Stomach (tissue), 8 donors: ENCODE measurements at regions not wholly inside any gene's neighbourhood (a gene's known extent, or its start where the extent isn't known, plus 50 kb on each side); places are given as distances from the start of the nearest gene placed in this dataset.

Experiments used
- DNase-seq, 2 donors: peaks; one replicate each; pipeline versions ENCODE4 v3.0.0 to v3.0.0-alpha.2; 2013 to 2019
- H3K27ac ChIP-seq, 5 donors: fragments of 200-600 bp in 4 of 5; sonication (generic) in 4 of 5; one replicate each; pipeline ENCODE4 v1.5.1; 2013 to 2019; ENCODE audit warnings: mild to moderate bottlenecking in 1 of 5, moderate library complexity in 1 of 5
- H3K27me3 ChIP-seq, 3 donors: fragments of 200-600 bp; sonication (generic); one replicate each; pipeline ENCODE4 v1.5.1; 2017 to 2019; ENCODE audit warnings: mixed run types in 1 of 3
- H3K36me3 ChIP-seq, 4 donors: fragments of 200-600 bp; sonication (generic); 1 replicate in 3 of 4; 2 replicates in 1 of 4; pipeline ENCODE4 v1.5.1; 2016 to 2019
- H3K4me1 ChIP-seq, 4 donors: fragments of 200-600 bp; sonication (generic); one replicate each; pipeline ENCODE4 v1.5.1; 2016 to 2019
- H3K4me3 ChIP-seq, 4 donors: fragments of 200-600 bp; sonication (generic) in 3 of 4; one replicate each; pipeline ENCODE4 v1.5.1; 2016 to 2019; ENCODE audit warnings: mild to moderate bottlenecking in 1 of 4
- H3K9me3 ChIP-seq, 4 donors: fragments of 200-600 bp; sonication (generic); one replicate each; pipeline ENCODE4 v1.5.1; 2016 to 2019
- EP300 ChIP-seq: sonication (generic); formaldehyde crosslinking; IDR thresholded peaks from one replicate; pipeline ENCODE4 v1.6.1; 2017; ENCODE audit warnings: antibody characterized with exemption
- POLR2A ChIP-seq, 4 donors: fragments of 450-650 bp; IDR thresholded peaks; one replicate each; pipeline ENCODE4 v1.6.1; 2016; ENCODE audit warnings: antibody characterized with exemption in 4 of 4, control low read depth in 2 of 4, mild to moderate bottlenecking in 1 of 4, moderate library complexity in 1 of 4
- POLR2AphosphoS5 ChIP-seq, 3 donors: sonication (generic); formaldehyde crosslinking; IDR thresholded peaks; one replicate each; pipeline ENCODE4 v1.6.1; 2016; ENCODE audit warnings: antibody characterized with exemption in 3 of 3
- WGBS, 5 donors: extraction: QIAGEN DNeasy Blood & Tissue Kit in 3 of 5; methylation state at CpG; one replicate each; pipeline versions ENCODE4 v1.1.5 to v1.1.7; 2013 to 2018; 5-methylcytosine and 5-hydroxymethylcytosine counted together
- intact Hi-C: fragments of 100-400 bp; cut with DNase I; formaldehyde crosslinking; loops from one replicate; pipeline ENCODE4 v1.15.1; 2023; ENCODE audit warnings: low total_unique reads
- TF ChIP-seq, protein P1 (sequence below), 7 experiments: fragments of 450-650 bp in 4 of 7; fragments of 200-600 bp in 3 of 7; sonication (generic) in 3 of 7; IDR thresholded peaks; one replicate each; pipeline ENCODE4 v1.5.1; 2016 to 2019; ENCODE audit warnings: antibody characterized with exemption in 7 of 7, control low read depth in 2 of 7, mild to moderate bottlenecking in 1 of 7
- donor health status: healthy with polysubstance abuse.
- donor health status: Bipolar disorder and iron deficiency.
- donor health status: healthy.

DNA sequence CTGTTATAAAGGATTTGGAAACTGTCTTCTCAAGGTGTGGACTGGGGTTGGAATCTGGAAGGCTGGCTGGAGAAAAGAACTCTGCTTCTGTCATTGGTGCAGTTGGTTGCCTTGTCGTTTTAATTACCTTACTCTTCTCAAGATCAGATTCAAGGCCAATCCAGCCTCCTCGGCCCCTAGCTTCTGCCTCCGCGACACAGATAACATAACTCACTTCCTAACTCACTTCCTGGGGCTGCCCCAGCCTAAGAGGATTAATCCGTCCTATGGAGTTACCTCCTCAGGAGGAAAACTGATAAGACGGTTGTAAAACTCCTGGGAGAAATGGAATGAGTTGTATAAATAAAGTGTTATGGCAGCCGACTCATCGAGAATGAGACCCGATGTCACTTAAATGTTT is 389.1 kb upstream of the WWC1 start:
- Histone ChIP-seq H3K27me3 (no peaks in the 10 kb centered on the region), H3K9me3 (no peaks in the 10 kb centered on the region), H3K27ac (no peak overlapping the region), H3K4me3 (no peak overlapping the region), H3K4me1 (no peaks in the 10 kb centered on the region), H3K36me3 (no peaks in the 10 kb centered on the region)
- intact Hi-C loops = no loop called here
- 38 to 61% (median 56%) methylated on average over 9 of the region's 9 CpGs for WGBS, 5 donors
- DNase-seq = no peak
- TF ChIP-seq, protein P1, sequence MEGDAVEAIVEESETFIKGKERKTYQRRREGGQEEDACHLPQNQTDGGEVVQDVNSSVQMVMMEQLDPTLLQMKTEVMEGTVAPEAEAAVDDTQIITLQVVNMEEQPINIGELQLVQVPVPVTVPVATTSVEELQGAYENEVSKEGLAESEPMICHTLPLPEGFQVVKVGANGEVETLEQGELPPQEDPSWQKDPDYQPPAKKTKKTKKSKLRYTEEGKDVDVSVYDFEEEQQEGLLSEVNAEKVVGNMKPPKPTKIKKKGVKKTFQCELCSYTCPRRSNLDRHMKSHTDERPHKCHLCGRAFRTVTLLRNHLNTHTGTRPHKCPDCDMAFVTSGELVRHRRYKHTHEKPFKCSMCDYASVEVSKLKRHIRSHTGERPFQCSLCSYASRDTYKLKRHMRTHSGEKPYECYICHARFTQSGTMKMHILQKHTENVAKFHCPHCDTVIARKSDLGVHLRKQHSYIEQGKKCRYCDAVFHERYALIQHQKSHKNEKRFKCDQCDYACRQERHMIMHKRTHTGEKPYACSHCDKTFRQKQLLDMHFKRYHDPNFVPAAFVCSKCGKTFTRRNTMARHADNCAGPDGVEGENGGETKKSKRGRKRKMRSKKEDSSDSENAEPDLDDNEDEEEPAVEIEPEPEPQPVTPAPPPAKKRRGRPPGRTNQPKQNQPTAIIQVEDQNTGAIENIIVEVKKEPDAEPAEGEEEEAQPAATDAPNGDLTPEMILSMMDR (IDR thresholded peaks at IDR 0.05) = no peak
- TF ChIP-seq EP300 (no peak), POLR2A (IDR thresholded peaks at IDR 0.05) (no peak), POLR2AphosphoS5 (IDR thresholded peaks at IDR 0.05) (no peak)

DNA sequence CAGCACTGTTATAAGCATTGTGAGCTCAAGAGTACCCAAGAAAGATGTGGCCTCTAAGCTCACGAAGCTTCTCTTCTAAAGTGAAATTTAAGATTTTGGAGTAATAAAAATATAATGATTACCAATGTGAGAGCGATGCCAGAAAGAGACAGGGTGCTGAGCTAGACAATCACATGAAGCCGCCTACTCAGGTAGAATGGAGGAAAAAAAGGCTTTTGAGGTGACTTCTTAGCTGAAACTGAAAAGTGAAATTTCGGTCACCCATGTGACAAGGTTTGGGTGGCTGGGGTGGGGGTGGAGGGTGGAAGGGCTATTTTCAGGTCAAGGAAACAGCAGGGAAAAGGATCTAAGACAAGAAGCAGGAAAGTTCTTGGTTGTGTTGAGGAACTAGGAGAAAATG is 388.2 kb upstream of the WWC1 start:
- H3K27ac ChIP-seq = no peak overlapping the region
- DNase-seq = no peak
- no peak overlapping the region for H3K4me3 ChIP-seq
- 78 to 92% (median 88%) methylated on average over 4 of the region's 4 CpGs for WGBS, 5 donors
- TF ChIP-seq POLR2A (IDR thresholded peaks at IDR 0.05) (no peak), EP300 (no peak)
- TF ChIP-seq, protein P1 (IDR thresholded peaks at IDR 0.05) = no peak
- no peaks in the 10 kb centered on the region for H3K9me3 ChIP-seq
- H3K36me3 ChIP-seq = no peaks in the 10 kb centered on the region
- H3K27me3 ChIP-seq = no peaks in the 10 kb centered on the region
- H3K4me1 ChIP-seq = no peaks in the 10 kb centered on the region
- intact Hi-C loops = no loop called here

DNA sequence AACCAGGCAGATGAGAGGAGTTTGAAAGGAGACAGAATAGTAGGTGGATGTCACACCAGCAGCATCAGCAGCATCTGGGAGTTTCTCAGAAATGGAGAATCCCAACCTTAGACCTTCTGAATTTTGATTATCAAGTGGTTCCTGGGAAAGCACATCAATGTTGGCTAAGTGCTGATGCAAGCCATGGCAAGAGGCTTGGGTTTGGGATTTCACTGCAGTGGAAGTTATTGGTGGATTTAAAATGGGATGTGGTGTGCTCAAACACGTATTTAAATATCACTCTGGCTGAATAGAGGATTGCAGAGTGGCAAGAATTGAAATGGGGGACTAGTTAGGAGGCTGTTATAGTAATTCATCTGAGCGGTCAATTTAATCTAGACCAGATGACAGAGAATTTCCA is 387.8 kb upstream of the WWC1 start:
- Histone ChIP-seq H3K9me3 (no peaks in the 10 kb centered on the region), H3K27me3 (no peaks in the 10 kb centered on the region), H3K4me3 (no peak overlapping the region), H3K4me1 (no peaks in the 10 kb centered on the region), H3K36me3 (no peaks in the 10 kb centered on the region), H3K27ac (no peak overlapping the region)
- TF ChIP-seq, protein P1 (IDR thresholded peaks at IDR 0.05) = no peak
- TF ChIP-seq EP300 = no peak
- no peak for TF ChIP-seq POLR2AphosphoS5 (IDR thresholded peaks at IDR 0.05)
- no peak for TF ChIP-seq POLR2A (IDR thresholded peaks at IDR 0.05)
- DNase-seq = no peak
- WGBS, 5 donors = 54 to 67% (median 63%) methylated on average over 2 of the region's 2 CpGs
- intact Hi-C loops = no loop called here

DNA sequence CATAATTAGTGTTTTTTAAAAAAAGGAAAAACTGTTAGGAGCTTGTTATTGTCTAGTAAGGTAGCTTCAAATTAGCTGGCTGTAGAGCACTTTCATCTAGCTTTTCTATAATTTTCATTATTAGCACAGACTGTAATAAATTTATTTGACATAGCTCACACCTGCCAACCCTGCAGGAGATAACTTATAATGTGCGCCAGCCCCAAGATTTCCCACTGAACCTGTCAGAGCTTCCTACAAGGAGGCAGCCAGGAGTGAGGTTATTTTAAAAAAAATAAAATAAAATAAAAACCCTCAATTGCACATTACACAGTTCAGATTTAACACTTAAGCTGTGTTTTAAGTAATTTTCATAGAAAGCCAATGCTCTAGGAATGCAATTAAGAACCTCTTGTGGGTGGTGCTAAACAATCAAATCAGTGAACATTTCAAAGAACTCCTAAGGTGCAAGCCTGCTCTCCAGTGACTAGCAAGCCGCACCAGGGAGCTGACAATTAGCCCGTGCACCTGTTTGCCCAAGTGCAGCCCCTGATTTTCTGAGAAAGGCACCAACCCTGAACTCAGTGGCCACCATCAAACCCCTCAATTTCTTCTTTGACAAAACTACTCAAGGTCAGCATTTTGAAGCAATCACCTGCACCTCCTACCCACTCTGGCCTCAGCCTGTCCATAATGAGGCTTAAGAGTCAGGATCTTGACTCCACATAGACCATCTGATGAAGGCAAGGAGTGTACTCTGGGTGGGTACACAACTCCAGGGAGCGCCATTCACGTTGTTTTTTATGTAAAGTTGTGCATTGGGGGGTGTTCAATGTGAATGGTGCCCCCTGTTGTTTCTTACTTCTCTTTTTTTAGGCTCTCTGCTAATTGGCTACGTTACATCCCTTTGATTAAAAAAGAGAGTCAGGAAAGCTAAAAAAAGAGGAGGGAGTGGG is 385.3 kb upstream of the WWC1 start:
- Histone ChIP-seq H3K4me1 (no peaks in the 10 kb centered on the region), H3K27me3 (no peaks in the 10 kb centered on the region), H3K9me3 (no peaks in the 10 kb centered on the region), H3K27ac (no peak overlapping the region), H3K36me3 (no peaks in the 10 kb centered on the region), H3K4me3 (no peak overlapping the region)
- intact Hi-C loops = no loop called here
- WGBS, 5 donors = 36 to 53% (median 47%) methylated on average over 6 of the region's 6 CpGs
- DNase-seq = no peak
- no peak for TF ChIP-seq EP300
- TF ChIP-seq POLR2A (IDR thresholded peaks at IDR 0.05) = no peak
- no peak for TF ChIP-seq POLR2AphosphoS5 (IDR thresholded peaks at IDR 0.05)
- TF ChIP-seq, protein P1 (IDR thresholded peaks at IDR 0.05) = no peak
